Activated gamma-delta T cell treated with anti-CD3 and anti-CD28 coated beads, Interleukin-2, amount 50 U/mL, for 16 hours (primary cell): ENCODE measurements at regions not wholly inside any gene's neighbourhood (a gene's known extent, or its start where the extent isn't known, plus 50 kb on each side); places are given as distances from the start of the nearest gene placed in this dataset.
A peak's percentile ranks its signal among the peaks of the same experiment; 100 is the strongest.
"Not testable (repeated sequence)": the region's sequence is repeated elsewhere in the genome, so short reads cannot be mapped to it uniquely, and the experiment has no call there.

Experiments used
- DNase-seq: peaks from one replicate; pipeline ENCODE4 v3.0.0-alpha.2; 2020; ENCODE audit warnings: low read depth

GRCh38 chr20:30164389-30164788 lies 1093.1 kb upstream of the DEFB115 start:
- not testable (repeated sequence) for DNase-seq

GRCh38 chr20:30167540-30167939 lies 1089.9 kb upstream of the DEFB115 start:
- DNase-seq = no peak

- DNase-seq = no peak
Observed at GRCh38 chr20:30168025-30168799, 1089.3 kb upstream of the DEFB115 start.

GRCh38 chr20:30168800-30169138 lies 1088.7 kb upstream of the DEFB115 start:
- DNase-seq = no peak

- no peak for DNase-seq
Observed at GRCh38 chr20:30175681-30176080, 1081.8 kb upstream of the DEFB115 start.

GRCh38 chr20:30183124-30183523 lies 1074.3 kb upstream of the DEFB115 start:
- DNase-seq = not testable (repeated sequence)

- DNase-seq = not testable (repeated sequence)
Observed at GRCh38 chr20:30191785-30192184, 1065.7 kb upstream of the DEFB115 start.

GRCh38 chr20:30234477-30234876 lies 1023.0 kb upstream of the DEFB115 start:
- not testable (repeated sequence) for DNase-seq

- DNase-seq = not testable (repeated sequence)
Observed at GRCh38 chr20:30275073-30275472, 982.4 kb upstream of the DEFB115 start.

GRCh38 chr20:30281584-30282197 lies 975.8 kb upstream of the DEFB115 start:
- no peak for DNase-seq

GRCh38 chr20:30283476-30284280 lies 973.8 kb upstream of the DEFB115 start:
- peak; percentile 46 for DNase-seq

- DNase-seq = no peak
Observed at GRCh38 chr20:30284281-30284905, 973.1 kb upstream of the DEFB115 start.

- no peak for DNase-seq
Observed at GRCh38 chr20:30285677-30286076, 971.8 kb upstream of the DEFB115 start.

GRCh38 chr20:30286157-30286556 lies 971.3 kb upstream of the DEFB115 start:
- no peak for DNase-seq

- DNase-seq = not testable (repeated sequence)
Observed at GRCh38 chr20:30287459-30287858, 970.0 kb upstream of the DEFB115 start.

- DNase-seq = no peak
Observed at GRCh38 chr20:30288346-30288745, 969.1 kb upstream of the DEFB115 start.

GRCh38 chr20:30289049-30289448 lies 968.4 kb upstream of the DEFB115 start:
- not testable (repeated sequence) for DNase-seq

- DNase-seq = not testable (repeated sequence)
Observed at GRCh38 chr20:30289711-30290141, 967.7 kb upstream of the DEFB115 start.

- not testable (repeated sequence) for DNase-seq
Observed at GRCh38 chr20:30290361-30291063, 967.0 kb upstream of the DEFB115 start.

GRCh38 chr20:30291064-30291379 lies 966.4 kb upstream of the DEFB115 start:
- DNase-seq = not testable (repeated sequence)

- not testable (repeated sequence) for DNase-seq
Observed at GRCh38 chr20:30291686-30292085, 965.8 kb upstream of the DEFB115 start.

GRCh38 chr20:30295396-30295795 lies 962.1 kb upstream of the DEFB115 start:
- not testable (repeated sequence) for DNase-seq
